ENCODE measurements at regions not wholly inside any gene's neighbourhood (a gene's known extent, or its start where the extent isn't known, plus 50 kb on each side); places are given as distances from the start of the nearest gene placed in this dataset.
A peak's percentile ranks its signal among the peaks of the same experiment; 100 is the strongest.

- peak; percentile 24 for DNase-seq
These were observed 94.4 kb upstream of the STEAP4 start for GRCh38 chr7:88401009-88401623.

GRCh38 chr7:88399696-88400240, 93.1 kb upstream of the STEAP4 start:
- DNase-seq, result no peak

- no peak for DNase-seq
These were observed 92.3 kb upstream of the STEAP4 start for GRCh38 chr7:88399036-88399435.

- DNase-seq, result no peak
These were observed 91.8 kb upstream of the STEAP4 start for GRCh38 chr7:88398459-88398858.

- no peak for DNase-seq
These were observed 90.2 kb upstream of the STEAP4 start for GRCh38 chr7:88396948-88397322.

GRCh38 chr7:88396295-88396947, 89.7 kb upstream of the STEAP4 start:
- DNase-seq, result no peak

GRCh38 chr7:88395715-88396114, 89.0 kb upstream of the STEAP4 start:
- DNase-seq, result peak; percentile 21

- no peak for DNase-seq
These were observed 84.6 kb upstream of the STEAP4 start for GRCh38 chr7:88391247-88391646.

- DNase-seq, result no peak
These were observed 80.7 kb upstream of the STEAP4 start for GRCh38 chr7:88387368-88387767.

GRCh38 chr7:88386665-88387156, 80.0 kb upstream of the STEAP4 start:
- DNase-seq, result no peak

GRCh38 chr7:88377434-88377833, 70.7 kb upstream of the STEAP4 start:
- no peak for DNase-seq

- no peak for DNase-seq
These were observed 62.0 kb upstream of the STEAP4 start for GRCh38 chr7:88368686-88369085.

GRCh38 chr7:88366845-88367244, 60.2 kb upstream of the STEAP4 start:
- DNase-seq, result no peak

- no peak for DNase-seq
These were observed 57.2 kb upstream of the STEAP4 start for GRCh38 chr7:88363869-88364268.

GRCh38 chr7:88363249-88363648, 56.6 kb upstream of the STEAP4 start:
- DNase-seq, result no peak

- no peak for DNase-seq
These were observed 54.7 kb upstream of the STEAP4 start for GRCh38 chr7:88361357-88361756.

- no peak for DNase-seq
These were observed 52.2 kb upstream of the STEAP4 start for GRCh38 chr7:88358881-88359280.

GRCh38 chr7:88358526-88358838, 51.8 kb upstream of the STEAP4 start:
- no peak for DNase-seq

- peak; percentile 44 for DNase-seq
These were observed 51.3 kb upstream of the STEAP4 start for GRCh38 chr7:88357781-88358525.

GRCh38 chr7:88357294-88357693, 50.6 kb upstream of the STEAP4 start:
- DNase-seq, result no peak
